ENCODE measurements at regions not wholly inside any gene's neighbourhood (a gene's known extent, or its start where the extent isn't known, plus 50 kb on each side); places are given as distances from the start of the nearest gene placed in this dataset.

DNA sequence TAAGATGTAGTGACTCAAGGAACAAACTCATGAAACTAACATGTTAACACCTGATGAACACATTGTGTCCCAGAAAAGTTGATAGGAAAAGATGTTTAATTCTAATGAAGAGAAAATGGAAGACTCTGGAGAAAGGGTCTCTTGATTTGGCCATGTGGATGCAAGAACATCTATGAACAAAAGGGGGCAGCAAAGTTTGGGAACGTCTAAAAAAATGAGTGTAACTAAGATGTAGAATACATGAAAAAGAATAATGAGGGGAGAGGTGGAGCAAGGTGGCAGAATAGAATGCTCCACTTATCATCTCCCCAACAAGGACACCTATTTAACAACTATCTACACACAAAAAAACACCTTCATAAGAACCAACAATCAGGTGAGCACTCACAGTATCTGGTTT lies 805.1 kb downstream of the TNS3 start:
- no peak for TF ChIP-seq POLR2A (IDR thresholded peaks at IDR 0.05)
- TF ChIP-seq, protein P1, sequence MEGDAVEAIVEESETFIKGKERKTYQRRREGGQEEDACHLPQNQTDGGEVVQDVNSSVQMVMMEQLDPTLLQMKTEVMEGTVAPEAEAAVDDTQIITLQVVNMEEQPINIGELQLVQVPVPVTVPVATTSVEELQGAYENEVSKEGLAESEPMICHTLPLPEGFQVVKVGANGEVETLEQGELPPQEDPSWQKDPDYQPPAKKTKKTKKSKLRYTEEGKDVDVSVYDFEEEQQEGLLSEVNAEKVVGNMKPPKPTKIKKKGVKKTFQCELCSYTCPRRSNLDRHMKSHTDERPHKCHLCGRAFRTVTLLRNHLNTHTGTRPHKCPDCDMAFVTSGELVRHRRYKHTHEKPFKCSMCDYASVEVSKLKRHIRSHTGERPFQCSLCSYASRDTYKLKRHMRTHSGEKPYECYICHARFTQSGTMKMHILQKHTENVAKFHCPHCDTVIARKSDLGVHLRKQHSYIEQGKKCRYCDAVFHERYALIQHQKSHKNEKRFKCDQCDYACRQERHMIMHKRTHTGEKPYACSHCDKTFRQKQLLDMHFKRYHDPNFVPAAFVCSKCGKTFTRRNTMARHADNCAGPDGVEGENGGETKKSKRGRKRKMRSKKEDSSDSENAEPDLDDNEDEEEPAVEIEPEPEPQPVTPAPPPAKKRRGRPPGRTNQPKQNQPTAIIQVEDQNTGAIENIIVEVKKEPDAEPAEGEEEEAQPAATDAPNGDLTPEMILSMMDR (IDR thresholded peaks at IDR 0.05) = no peak
- no peak for TF ChIP-seq POLR2AphosphoS5 (IDR thresholded peaks at IDR 0.05; ENCODE audit: insufficient read depth in 1 of 2, low read depth in 1 of 2)
- Histone ChIP-seq H3K9me3 (no peaks in the 10 kb centered on the region), H3K4me1 (no peaks in the 10 kb centered on the region), H3K27ac (no peak overlapping the region), H3K36me3 (no peaks in the 10 kb centered on the region), H3K27me3 (no peaks in the 10 kb centered on the region), H3K4me3 (no peak overlapping the region)
- DNase-seq (ENCODE audit: extremely low spot score in 2 of 2) = no peak
- intact Hi-C loops (cut with DNase I) = no loop called here

DNA sequence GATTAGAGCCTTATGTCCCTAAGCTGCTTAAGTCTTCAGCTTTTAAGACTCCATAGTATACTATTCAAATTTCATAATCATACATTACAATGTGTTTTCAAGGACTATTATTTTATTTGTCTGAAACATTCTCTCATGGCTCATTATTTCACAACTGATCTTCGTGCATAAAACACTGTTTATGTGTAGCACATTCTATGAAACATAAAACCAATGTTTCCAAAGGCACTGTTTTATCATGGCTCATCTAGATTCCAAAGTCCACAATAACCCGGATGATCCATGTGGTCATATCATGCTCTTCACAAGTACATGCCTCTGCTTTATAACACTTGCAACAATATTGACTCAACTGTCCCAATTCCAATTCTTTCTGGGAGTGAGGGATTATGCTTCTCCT lies 806.1 kb downstream of the TNS3 start:
- H3K4me1 ChIP-seq = no peaks in the 10 kb centered on the region
- intact Hi-C loops (cut with DNase I) = no loop called here
- no peak for TF ChIP-seq POLR2A (IDR thresholded peaks at IDR 0.05)
- TF ChIP-seq, protein P1 (IDR thresholded peaks at IDR 0.05) = no peak
- no peak for TF ChIP-seq POLR2AphosphoS5 (IDR thresholded peaks at IDR 0.05; ENCODE audit: insufficient read depth in 1 of 2, low read depth in 1 of 2)

DNA sequence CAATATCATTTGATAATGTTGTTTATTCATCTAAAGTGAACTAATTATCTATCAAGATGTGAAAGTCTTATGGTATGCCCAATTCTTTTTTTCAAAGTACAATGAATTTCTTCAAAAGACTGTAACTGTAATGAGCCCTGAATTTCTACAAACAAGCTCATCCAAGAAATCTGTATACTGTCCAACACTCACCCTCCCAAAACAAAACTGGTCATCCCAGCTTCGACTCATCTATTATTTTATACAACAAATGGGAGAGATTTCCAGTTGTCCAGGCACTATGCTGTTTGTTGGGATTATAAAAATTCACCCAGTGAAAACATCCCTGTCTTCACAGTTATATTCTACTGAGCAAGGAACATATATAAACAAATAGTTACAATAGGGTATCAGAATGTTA lies 806.9 kb downstream of the TNS3 start:
- TF ChIP-seq POLR2AphosphoS5 (IDR thresholded peaks at IDR 0.05; ENCODE audit: insufficient read depth in 1 of 2, low read depth in 1 of 2) = no peak
- TF ChIP-seq POLR2A (IDR thresholded peaks at IDR 0.05) = no peak
- TF ChIP-seq, protein P1 (IDR thresholded peaks at IDR 0.05) = no peak
- intact Hi-C loops (cut with DNase I) = no loop called here

More for the DNA sequence above, 806.1 kb downstream of the TNS3 start:
- H3K4me3 ChIP-seq = no peak overlapping the region
- no peaks in the 10 kb centered on the region for H3K27me3 ChIP-seq
- H3K36me3 ChIP-seq = no peaks in the 10 kb centered on the region
- no peaks in the 10 kb centered on the region for H3K9me3 ChIP-seq
- H3K27ac ChIP-seq = no peak overlapping the region
- DNase-seq (ENCODE audit: extremely low spot score in 2 of 2) = no peak

DNA sequence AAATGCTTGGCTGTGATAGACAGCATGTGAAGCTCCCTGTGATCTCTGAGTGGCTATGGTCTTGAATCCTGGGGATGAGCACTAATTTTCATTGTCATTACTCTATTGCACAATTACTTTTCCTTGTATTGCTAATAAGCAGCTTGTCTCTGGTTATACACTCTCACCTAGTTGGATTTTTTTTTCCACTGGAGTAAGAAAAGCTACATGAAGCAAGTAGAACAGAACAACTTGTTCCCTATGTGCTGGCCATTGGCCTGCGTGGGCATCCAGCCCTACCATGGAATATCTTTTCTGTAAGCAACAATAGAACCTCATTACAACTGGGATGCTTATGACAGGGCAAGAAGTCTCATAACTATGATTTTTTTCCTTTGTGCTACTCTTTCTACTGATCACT lies 807.4 kb downstream of the TNS3 start:
- intact Hi-C loops (cut with DNase I) = no loop called here
- no peak overlapping the region for H3K27ac ChIP-seq

More for the DNA sequence above, 806.9 kb downstream of the TNS3 start:
- no peaks in the 10 kb centered on the region for H3K36me3 ChIP-seq
- no peak overlapping the region for H3K27ac ChIP-seq
- H3K9me3 ChIP-seq = no peaks in the 10 kb centered on the region
- no peaks in the 10 kb centered on the region for H3K27me3 ChIP-seq
- DNase-seq (ENCODE audit: extremely low spot score in 2 of 2) = no peak
- no peak overlapping the region for H3K4me3 ChIP-seq
- no peaks in the 10 kb centered on the region for H3K4me1 ChIP-seq

DNA sequence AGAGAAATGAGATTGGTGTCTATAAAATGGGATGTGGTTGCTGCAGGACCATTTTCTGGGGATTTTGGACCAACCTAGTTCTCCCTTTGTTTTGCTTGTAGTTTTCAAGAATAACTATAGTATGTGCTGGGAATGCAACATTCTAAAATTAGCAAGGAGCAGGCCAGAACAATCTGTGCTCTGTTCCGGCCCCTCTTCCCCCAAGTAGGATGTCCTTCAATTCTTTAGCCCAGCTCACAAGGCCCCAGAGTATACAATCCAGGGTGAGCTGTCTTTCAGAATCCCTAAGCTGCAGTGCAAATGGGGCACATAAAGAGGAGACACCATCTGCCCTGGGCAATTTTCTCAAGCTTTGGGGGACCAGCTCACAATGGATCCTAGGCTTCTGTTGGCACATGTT lies 809.1 kb downstream of the TNS3 start:
- no peaks in the 10 kb centered on the region for H3K9me3 ChIP-seq
- H3K4me3 ChIP-seq = no peak overlapping the region
- H3K36me3 ChIP-seq = no peaks in the 10 kb centered on the region
- no peak for TF ChIP-seq POLR2A (IDR thresholded peaks at IDR 0.05)
- TF ChIP-seq, protein P1 (IDR thresholded peaks at IDR 0.05) = no peak
- TF ChIP-seq POLR2AphosphoS5 (IDR thresholded peaks at IDR 0.05; ENCODE audit: insufficient read depth in 1 of 2, low read depth in 1 of 2) = no peak
- H3K4me1 ChIP-seq = no peaks in the 10 kb centered on the region
- intact Hi-C loops (cut with DNase I) = no loop called here
- H3K27me3 ChIP-seq = no peaks in the 10 kb centered on the region
- DNase-seq (ENCODE audit: extremely low spot score in 2 of 2) = no peak
- H3K27ac ChIP-seq = no peak overlapping the region

More for the DNA sequence above, 807.4 kb downstream of the TNS3 start:
- Histone ChIP-seq H3K9me3 (no peaks in the 10 kb centered on the region), H3K36me3 (no peaks in the 10 kb centered on the region), H3K27me3 (no peaks in the 10 kb centered on the region), H3K4me1 (no peaks in the 10 kb centered on the region), H3K4me3 (no peak overlapping the region)
- TF ChIP-seq POLR2A (IDR thresholded peaks at IDR 0.05) = no peak
- TF ChIP-seq, protein P1 (IDR thresholded peaks at IDR 0.05) = no peak
- no peak for TF ChIP-seq POLR2AphosphoS5 (IDR thresholded peaks at IDR 0.05; ENCODE audit: insufficient read depth in 1 of 2, low read depth in 1 of 2)
- no peak for DNase-seq (ENCODE audit: extremely low spot score in 2 of 2)
